ENCODE measurements at regions not wholly inside any gene's neighbourhood (a gene's known extent, or its start where the extent isn't known, plus 50 kb on each side); places are given as distances from the start of the nearest gene placed in this dataset.

DNA sequence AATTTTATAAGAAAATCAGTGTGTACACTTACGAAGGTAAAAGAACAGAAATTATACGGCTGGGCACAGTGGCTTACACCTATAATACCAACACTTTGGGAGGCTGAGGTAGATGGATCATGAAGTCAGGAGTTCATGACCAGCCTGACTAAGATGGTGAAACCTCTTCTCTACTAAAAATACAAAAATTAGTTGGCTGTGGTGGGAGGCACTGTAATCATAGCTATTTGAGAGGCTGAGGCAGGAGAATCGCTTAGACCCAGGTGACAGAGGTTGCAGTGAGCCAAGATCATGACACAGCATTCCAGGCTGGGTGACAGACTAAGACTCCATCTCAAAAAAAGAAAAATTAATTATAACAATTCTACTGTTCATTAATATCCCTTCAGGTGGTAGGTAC lies 151.9 kb downstream of the ZNF737 start:
- TF ChIP-seq, protein P1, sequence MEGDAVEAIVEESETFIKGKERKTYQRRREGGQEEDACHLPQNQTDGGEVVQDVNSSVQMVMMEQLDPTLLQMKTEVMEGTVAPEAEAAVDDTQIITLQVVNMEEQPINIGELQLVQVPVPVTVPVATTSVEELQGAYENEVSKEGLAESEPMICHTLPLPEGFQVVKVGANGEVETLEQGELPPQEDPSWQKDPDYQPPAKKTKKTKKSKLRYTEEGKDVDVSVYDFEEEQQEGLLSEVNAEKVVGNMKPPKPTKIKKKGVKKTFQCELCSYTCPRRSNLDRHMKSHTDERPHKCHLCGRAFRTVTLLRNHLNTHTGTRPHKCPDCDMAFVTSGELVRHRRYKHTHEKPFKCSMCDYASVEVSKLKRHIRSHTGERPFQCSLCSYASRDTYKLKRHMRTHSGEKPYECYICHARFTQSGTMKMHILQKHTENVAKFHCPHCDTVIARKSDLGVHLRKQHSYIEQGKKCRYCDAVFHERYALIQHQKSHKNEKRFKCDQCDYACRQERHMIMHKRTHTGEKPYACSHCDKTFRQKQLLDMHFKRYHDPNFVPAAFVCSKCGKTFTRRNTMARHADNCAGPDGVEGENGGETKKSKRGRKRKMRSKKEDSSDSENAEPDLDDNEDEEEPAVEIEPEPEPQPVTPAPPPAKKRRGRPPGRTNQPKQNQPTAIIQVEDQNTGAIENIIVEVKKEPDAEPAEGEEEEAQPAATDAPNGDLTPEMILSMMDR (IDR thresholded peaks at IDR 0.05): no peak
- no peaks in the 10 kb centered on the region for H3K27me3 Mint-ChIP-seq (ENCODE audit: low read depth)
- H3K9me3 Mint-ChIP-seq (ENCODE audit: low read depth): peaks cover 17% of the 10 kb centered on the region
- no peak for DNase-seq (ENCODE audit: low spot score)
- H3K4me3 Mint-ChIP-seq (ENCODE audit: unreplicated experiment): no peak overlapping the region
- peaks cover 17% of the 10 kb centered on the region for H3K36me3 Mint-ChIP-seq (ENCODE audit: low read depth)
- H3K27ac Mint-ChIP-seq (ENCODE audit: unreplicated experiment): no peak overlapping the region
- peaks cover 8% of the 10 kb centered on the region for H3K4me1 Mint-ChIP-seq (ENCODE audit: low read depth)

DNA sequence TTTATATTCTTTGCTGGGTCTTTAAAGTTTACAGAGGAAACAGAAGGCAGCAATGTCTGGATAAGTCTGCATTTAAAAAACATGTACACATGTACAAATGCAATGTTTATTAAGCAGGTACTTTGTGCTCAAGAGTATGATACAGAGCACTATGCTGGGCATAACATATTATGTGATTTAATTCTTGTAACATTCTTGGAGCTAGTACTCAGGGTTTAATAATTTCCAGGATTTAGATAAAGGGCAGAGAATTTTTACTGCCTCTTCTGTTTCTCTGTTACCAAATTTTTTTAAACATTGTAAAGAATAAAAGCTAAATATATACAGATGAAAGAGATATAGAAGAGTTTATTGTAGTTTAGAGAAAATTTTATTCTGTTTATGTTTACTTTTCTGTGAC lies 152.7 kb downstream of the ZNF737 start:
- peaks cover 22% of the 10 kb centered on the region for H3K36me3 Mint-ChIP-seq (ENCODE audit: low read depth)
- H3K4me1 Mint-ChIP-seq (ENCODE audit: low read depth): peaks cover 8% of the 10 kb centered on the region
- no peak overlapping the region for H3K27ac Mint-ChIP-seq (ENCODE audit: unreplicated experiment)
- no peaks in the 10 kb centered on the region for H3K27me3 Mint-ChIP-seq (ENCODE audit: low read depth)
- TF ChIP-seq, protein P1 (IDR thresholded peaks at IDR 0.05): no peak
- H3K9me3 Mint-ChIP-seq (ENCODE audit: low read depth): peaks cover 23% of the 10 kb centered on the region
- H3K4me3 Mint-ChIP-seq (ENCODE audit: unreplicated experiment): no peak overlapping the region
- no peak for DNase-seq (ENCODE audit: low spot score)

DNA sequence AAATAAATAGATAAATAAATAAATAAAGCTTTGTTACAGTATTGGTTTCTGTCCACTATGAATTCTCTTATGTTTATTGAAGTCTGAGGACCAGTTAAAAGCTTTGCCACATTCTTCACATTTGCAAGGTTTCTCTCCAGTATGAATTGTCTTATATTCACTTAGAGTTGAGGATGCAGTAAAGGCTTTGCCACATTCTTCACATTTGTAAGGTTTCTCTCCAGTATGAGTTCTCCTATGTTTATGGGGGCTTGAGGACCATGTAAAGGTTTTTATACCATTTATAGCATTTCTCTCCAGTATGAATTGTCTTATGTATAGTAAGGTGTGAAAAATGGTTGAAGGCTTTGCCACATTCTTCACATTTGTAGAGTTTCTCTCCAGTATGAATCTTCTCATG lies 168.3 kb downstream of the ZNF737 start:
- Mint-ChIP-seq H3K4me3 (ENCODE audit: unreplicated experiment) (no peak overlapping the region), H3K9me3 (ENCODE audit: low read depth) (peaks cover 49% of the 10 kb centered on the region), H3K27me3 (ENCODE audit: low read depth) (no peaks in the 10 kb centered on the region), H3K36me3 (ENCODE audit: low read depth) (peaks cover 41% of the 10 kb centered on the region), H3K27ac (ENCODE audit: unreplicated experiment) (no peak overlapping the region), H3K4me1 (ENCODE audit: low read depth) (no peaks in the 10 kb centered on the region)
- no peak for DNase-seq (ENCODE audit: low spot score)
- TF ChIP-seq, protein P1 (IDR thresholded peaks at IDR 0.05): no peak

DNA sequence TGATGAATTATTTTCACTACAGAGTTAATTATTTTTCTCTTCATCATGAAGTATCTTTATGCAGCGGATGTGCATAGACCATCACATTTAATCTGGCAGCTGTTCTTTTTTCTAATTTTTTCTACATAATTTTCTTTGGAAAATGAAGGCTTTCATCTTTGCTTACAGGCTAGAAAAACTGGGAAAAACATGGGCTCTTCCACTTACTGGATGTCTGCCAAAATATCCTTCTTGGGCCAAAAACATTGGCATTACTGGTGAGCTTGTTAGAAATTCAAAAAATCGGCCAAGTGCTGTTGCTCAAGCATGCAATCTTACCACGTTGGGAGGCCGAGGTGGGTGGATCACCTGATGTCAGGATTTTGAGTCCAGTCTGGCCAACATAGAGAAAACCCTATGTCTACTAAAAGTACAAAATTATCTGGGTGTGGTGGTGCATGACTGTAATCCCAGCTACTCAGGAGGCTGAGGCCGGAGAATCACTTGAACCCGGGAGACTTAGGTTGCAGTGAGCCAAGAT lies 176.8 kb downstream of the ZNF737 start:
- no peak for DNase-seq (ENCODE audit: low spot score)
- Mint-ChIP-seq H3K27ac (ENCODE audit: unreplicated experiment) (no peak overlapping the region), H3K9me3 (ENCODE audit: low read depth) (peaks cover 64% of the 10 kb centered on the region)

GRCh38 chr19:20385061-20385460 lies 180.5 kb downstream of the ZNF737 start:
- Mint-ChIP-seq H3K36me3 (ENCODE audit: low read depth) (no peaks in the 10 kb centered on the region), H3K9me3 (ENCODE audit: low read depth) (peaks cover 64% of the 10 kb centered on the region), H3K27ac (ENCODE audit: unreplicated experiment) (no peak overlapping the region), H3K4me3 (ENCODE audit: unreplicated experiment) (no peak overlapping the region), H3K4me1 (ENCODE audit: low read depth) (no peaks in the 10 kb centered on the region), H3K27me3 (ENCODE audit: low read depth) (no peaks in the 10 kb centered on the region)
- TF ChIP-seq, protein P1 (IDR thresholded peaks at IDR 0.05): no peak
- DNase-seq (ENCODE audit: low spot score): no peak

More for the DNA sequence above, 176.8 kb downstream of the ZNF737 start:
- H3K4me1 Mint-ChIP-seq (ENCODE audit: low read depth): no peaks in the 10 kb centered on the region
- H3K36me3 Mint-ChIP-seq (ENCODE audit: low read depth): peaks cover 4% of the 10 kb centered on the region
- H3K4me3 Mint-ChIP-seq (ENCODE audit: unreplicated experiment): no peak overlapping the region
- TF ChIP-seq, protein P1 (IDR thresholded peaks at IDR 0.05): no peak
- no peaks in the 10 kb centered on the region for H3K27me3 Mint-ChIP-seq (ENCODE audit: low read depth)

Measured in chondrocyte (in vitro differentiated cells).